ENCODE measurements at regions not wholly inside any gene's neighbourhood (a gene's known extent, or its start where the extent isn't known, plus 50 kb on each side); places are given as distances from the start of the nearest gene placed in this dataset.
"Not testable (repeated sequence)": the region's sequence is repeated elsewhere in the genome, so short reads cannot be mapped to it uniquely, and the experiment has no call there.

DNA sequence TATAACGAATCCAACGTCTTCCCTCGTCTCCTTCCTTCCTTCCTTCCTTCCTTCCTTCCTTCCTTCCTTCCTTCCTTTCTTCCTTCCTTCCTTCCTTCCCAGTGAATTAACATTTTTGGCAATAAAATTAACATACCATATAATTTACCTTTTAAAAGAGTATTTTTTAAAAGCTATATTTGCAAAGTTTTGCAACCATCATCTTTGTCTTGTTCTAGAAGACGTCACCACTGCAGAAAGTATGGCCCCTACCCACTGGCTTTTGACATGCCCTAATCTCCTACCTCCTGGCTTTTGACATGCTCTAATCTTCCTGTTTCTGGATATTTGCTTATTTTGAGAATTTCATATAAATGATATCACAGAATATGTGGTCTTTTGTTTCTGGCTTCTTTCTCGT lies 1023.9 kb upstream of the ZEB2 start:
- no peak overlapping the region for H3K4me3 ChIP-seq (ENCODE audit: low read depth in 1 of 2, low read length in 2 of 2)
- no peak overlapping the region for H3K27ac ChIP-seq (ENCODE audit: low read length)
- H3K4me1 ChIP-seq (ENCODE audit: control insufficient read depth in 1 of 2, insufficient read depth in 2 of 2, low read length in 2 of 2) = no peaks in the 10 kb centered on the region
- H3K9me3 ChIP-seq (ENCODE audit: control insufficient read depth in 1 of 2, low read length in 2 of 2) = no peaks in the 10 kb centered on the region
- H3K27me3 ChIP-seq (ENCODE audit: low read depth, low read length) = no peaks in the 10 kb centered on the region
- H3K36me3 ChIP-seq (ENCODE audit: control insufficient read depth in 1 of 2, insufficient read depth in 2 of 2, low read length in 2 of 2) = no peaks in the 10 kb centered on the region

DNA sequence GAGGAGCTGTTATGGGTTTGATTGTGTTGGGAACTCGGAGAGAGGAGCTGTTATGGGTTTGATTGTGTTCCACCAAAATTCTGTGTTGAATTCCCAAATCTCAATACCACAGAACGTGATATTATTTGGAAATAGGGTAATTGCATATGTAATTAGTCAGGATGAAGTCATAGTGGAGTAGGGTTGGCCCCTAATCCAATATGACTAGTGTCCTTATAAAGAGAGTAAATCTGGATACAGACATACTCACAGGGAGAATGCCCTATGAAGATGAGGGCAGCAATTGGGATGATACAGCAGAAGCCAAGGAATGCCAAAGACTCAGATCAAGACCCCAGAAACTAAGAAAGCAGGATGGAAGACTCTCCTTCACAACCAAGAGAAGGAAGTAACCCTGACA lies 1023.2 kb upstream of the ZEB2 start:
- no peaks in the 10 kb centered on the region for H3K4me1 ChIP-seq (ENCODE audit: control insufficient read depth in 1 of 2, insufficient read depth in 2 of 2, low read length in 2 of 2)
- H3K27ac ChIP-seq (ENCODE audit: low read length) = no peak overlapping the region
- no peaks in the 10 kb centered on the region for H3K36me3 ChIP-seq (ENCODE audit: control insufficient read depth in 1 of 2, insufficient read depth in 2 of 2, low read length in 2 of 2)
- no peaks in the 10 kb centered on the region for H3K27me3 ChIP-seq (ENCODE audit: low read depth, low read length)
- no peak overlapping the region for H3K4me3 ChIP-seq (ENCODE audit: low read depth in 1 of 2, low read length in 2 of 2)
- no peaks in the 10 kb centered on the region for H3K9me3 ChIP-seq (ENCODE audit: control insufficient read depth in 1 of 2, low read length in 2 of 2)

- Histone ChIP-seq H3K4me1 (ENCODE audit: control insufficient read depth in 1 of 2, insufficient read depth in 2 of 2, low read length in 2 of 2) (no peaks in the 10 kb centered on the region), H3K4me3 (ENCODE audit: low read depth in 1 of 2, low read length in 2 of 2) (no peak overlapping the region), H3K27ac (ENCODE audit: low read length) (no peak overlapping the region), H3K36me3 (ENCODE audit: control insufficient read depth in 1 of 2, insufficient read depth in 2 of 2, low read length in 2 of 2) (no peaks in the 10 kb centered on the region), H3K9me3 (ENCODE audit: control insufficient read depth in 1 of 2, low read length in 2 of 2) (no peaks in the 10 kb centered on the region), H3K27me3 (ENCODE audit: low read depth, low read length) (no peaks in the 10 kb centered on the region)
Observed at GRCh38 chr2:145541028-145541427, 1021.1 kb upstream of the ZEB2 start.

- Histone ChIP-seq H3K27ac (ENCODE audit: low read length) (no peak overlapping the region), H3K9me3 (ENCODE audit: control insufficient read depth in 1 of 2, low read length in 2 of 2) (no peaks in the 10 kb centered on the region), H3K36me3 (ENCODE audit: control insufficient read depth in 1 of 2, insufficient read depth in 2 of 2, low read length in 2 of 2) (no peaks in the 10 kb centered on the region), H3K27me3 (ENCODE audit: low read depth, low read length) (no peaks in the 10 kb centered on the region), H3K4me3 (ENCODE audit: low read depth in 1 of 2, low read length in 2 of 2) (no peak overlapping the region), H3K4me1 (ENCODE audit: control insufficient read depth in 1 of 2, insufficient read depth in 2 of 2, low read length in 2 of 2) (no peaks in the 10 kb centered on the region)
Observed at GRCh38 chr2:145538661-145539350, 1018.9 kb upstream of the ZEB2 start.

DNA sequence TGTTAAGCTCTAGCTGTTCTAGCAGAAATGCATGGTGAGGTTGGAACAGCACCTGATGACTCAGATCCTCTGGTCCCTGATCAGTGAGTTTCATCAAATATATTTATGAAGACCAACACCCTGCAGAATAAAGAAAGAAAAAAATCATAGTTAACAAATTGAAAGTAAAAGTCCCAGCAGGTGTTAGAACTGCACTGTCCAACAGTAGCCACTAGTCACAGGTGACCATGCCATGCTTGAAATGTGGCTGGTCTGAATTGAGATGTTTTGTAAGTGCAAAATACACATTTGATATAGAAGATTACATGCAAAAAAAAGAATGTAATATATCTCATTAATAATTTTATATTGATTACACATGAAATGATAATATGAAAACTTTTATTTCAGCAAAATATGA lies 1010.7 kb upstream of the ZEB2 start:
- H3K27me3 ChIP-seq (ENCODE audit: low read depth, low read length) = no peaks in the 10 kb centered on the region

DNA sequence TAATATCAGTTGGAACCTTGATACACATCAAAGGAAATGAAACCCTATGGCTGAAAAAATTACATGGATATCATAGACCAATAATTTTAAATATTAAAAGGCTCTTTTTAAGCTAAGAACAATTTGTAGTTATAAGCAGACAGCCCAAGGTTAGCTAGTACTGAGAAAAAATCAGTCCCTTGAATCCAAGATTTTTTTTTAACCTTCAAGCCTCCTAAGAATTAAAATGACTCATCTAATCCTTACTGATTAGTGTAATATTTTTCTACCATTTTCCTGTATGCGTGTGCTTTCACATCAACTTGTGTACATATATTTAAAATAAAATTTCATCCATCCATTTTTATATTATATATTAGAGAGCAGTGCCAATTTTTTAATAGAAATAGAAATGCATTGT lies 1004.9 kb upstream of the ZEB2 start:
- H3K36me3 ChIP-seq (ENCODE audit: control insufficient read depth in 1 of 2, insufficient read depth in 2 of 2, low read length in 2 of 2) = no peaks in the 10 kb centered on the region
- no peak overlapping the region for H3K27ac ChIP-seq (ENCODE audit: low read length)
- no peaks in the 10 kb centered on the region for H3K9me3 ChIP-seq (ENCODE audit: control insufficient read depth in 1 of 2, low read length in 2 of 2)
- no peaks in the 10 kb centered on the region for H3K27me3 ChIP-seq (ENCODE audit: low read depth, low read length)
- H3K4me1 ChIP-seq (ENCODE audit: control insufficient read depth in 1 of 2, insufficient read depth in 2 of 2, low read length in 2 of 2) = no peaks in the 10 kb centered on the region
- H3K4me3 ChIP-seq (ENCODE audit: low read depth in 1 of 2, low read length in 2 of 2) = peak overlapping the region in 1 of 2 donors; percentile 34

More for the DNA sequence above, 1010.7 kb upstream of the ZEB2 start:
- Histone ChIP-seq H3K9me3 (ENCODE audit: control insufficient read depth in 1 of 2, low read length in 2 of 2) (no peaks in the 10 kb centered on the region), H3K4me3 (ENCODE audit: low read depth in 1 of 2, low read length in 2 of 2) (no peak overlapping the region), H3K36me3 (ENCODE audit: control insufficient read depth in 1 of 2, insufficient read depth in 2 of 2, low read length in 2 of 2) (no peaks in the 10 kb centered on the region), H3K4me1 (ENCODE audit: control insufficient read depth in 1 of 2, insufficient read depth in 2 of 2, low read length in 2 of 2) (no peaks in the 10 kb centered on the region), H3K27ac (ENCODE audit: low read length) (no peak overlapping the region)

- Histone ChIP-seq H3K4me1 (ENCODE audit: control insufficient read depth in 1 of 2, insufficient read depth in 2 of 2, low read length in 2 of 2) (no peaks in the 10 kb centered on the region), H3K9me3 (ENCODE audit: control insufficient read depth in 1 of 2, low read length in 2 of 2) (no peaks in the 10 kb centered on the region), H3K36me3 (ENCODE audit: control insufficient read depth in 1 of 2, insufficient read depth in 2 of 2, low read length in 2 of 2) (no peaks in the 10 kb centered on the region), H3K27me3 (ENCODE audit: low read depth, low read length) (no peaks in the 10 kb centered on the region), H3K27ac (ENCODE audit: low read length) (no peak overlapping the region), H3K4me3 (ENCODE audit: low read depth in 1 of 2, low read length in 2 of 2) (peak overlapping the region in 1 of 2 donors; percentile 34)
Observed at GRCh38 chr2:145524303-145524702, 1004.4 kb upstream of the ZEB2 start.

DNA sequence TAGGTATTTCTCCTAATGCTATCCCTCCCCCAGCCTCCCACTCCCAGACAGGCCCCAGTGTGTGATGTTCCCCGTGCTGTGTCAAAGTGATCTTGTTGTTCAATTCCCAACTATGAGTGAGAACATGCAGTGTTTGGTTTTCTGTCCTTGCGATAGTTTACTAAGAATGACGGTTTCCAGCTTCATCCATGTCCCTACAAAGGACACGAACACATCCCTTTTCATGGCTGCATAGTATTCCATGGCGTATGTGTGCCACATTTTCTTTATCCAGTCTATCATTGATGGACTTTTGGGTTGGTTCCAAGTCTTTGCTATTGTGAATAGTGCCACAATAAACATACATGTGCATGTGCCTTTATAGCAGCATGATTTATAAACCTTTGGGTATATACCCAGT lies 999.3 kb upstream of the ZEB2 start:
- H3K4me3 ChIP-seq (ENCODE audit: low read depth in 1 of 2, low read length in 2 of 2); H3K36me3 ChIP-seq (ENCODE audit: control insufficient read depth in 1 of 2, insufficient read depth in 2 of 2, low read length in 2 of 2); H3K9me3 ChIP-seq (ENCODE audit: control insufficient read depth in 1 of 2, low read length in 2 of 2); H3K4me1 ChIP-seq (ENCODE audit: control insufficient read depth in 1 of 2, insufficient read depth in 2 of 2, low read length in 2 of 2); H3K27ac ChIP-seq (ENCODE audit: low read length); H3K27me3 ChIP-seq (ENCODE audit: low read depth, low read length): not testable (repeated sequence)

DNA sequence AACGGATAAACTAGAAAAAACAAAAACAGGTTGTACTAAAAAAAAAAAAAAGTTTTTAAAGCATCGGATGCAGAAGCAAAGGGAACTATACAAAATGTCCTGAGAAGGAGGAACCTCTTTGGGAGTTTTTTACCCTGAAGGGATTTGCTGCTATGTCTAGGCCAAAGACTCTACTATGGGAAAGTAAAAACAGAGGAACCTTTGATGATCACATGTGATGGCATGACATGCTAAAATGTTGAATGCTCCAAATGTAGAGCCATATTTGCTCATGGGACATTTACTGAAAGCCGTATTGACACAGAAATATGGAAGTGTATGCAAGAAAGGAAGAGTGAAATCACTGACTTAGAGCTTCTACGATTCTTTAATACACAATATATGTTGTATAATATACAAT lies 992.0 kb upstream of the ZEB2 start:
- H3K4me3 ChIP-seq (ENCODE audit: low read depth in 1 of 2, low read length in 2 of 2) = no peak overlapping the region
- no peak overlapping the region for H3K27ac ChIP-seq (ENCODE audit: low read length)
- H3K4me1 ChIP-seq (ENCODE audit: control insufficient read depth in 1 of 2, insufficient read depth in 2 of 2, low read length in 2 of 2) = no peaks in the 10 kb centered on the region
- H3K27me3 ChIP-seq (ENCODE audit: low read depth, low read length) = no peaks in the 10 kb centered on the region
- no peaks in the 10 kb centered on the region for H3K36me3 ChIP-seq (ENCODE audit: control insufficient read depth in 1 of 2, insufficient read depth in 2 of 2, low read length in 2 of 2)
- peaks cover 0 to 3% of the 10 kb centered on the region in 2 donors for H3K9me3 ChIP-seq (ENCODE audit: control insufficient read depth in 1 of 2, low read length in 2 of 2)

DNA sequence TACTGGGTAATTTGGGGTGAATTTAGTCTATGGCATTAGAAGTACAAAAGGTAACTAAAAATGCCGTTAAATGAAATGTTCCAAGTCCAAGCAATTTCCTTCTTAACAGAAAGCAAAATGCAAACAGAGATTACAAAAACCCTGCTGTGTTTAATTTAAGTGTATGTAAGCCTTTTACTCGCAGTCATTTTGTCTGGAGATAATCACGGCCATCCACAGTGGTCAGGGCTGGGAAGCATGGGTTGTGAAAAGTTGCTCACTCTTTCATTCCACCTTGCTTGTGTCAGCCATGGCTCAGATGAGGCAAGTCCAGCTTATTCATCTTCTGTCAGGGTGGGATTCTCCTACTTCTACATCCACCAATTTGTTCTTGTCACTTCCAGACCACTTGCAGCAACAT lies 983.6 kb upstream of the ZEB2 start:
- no peak overlapping the region for H3K4me3 ChIP-seq (ENCODE audit: low read depth in 1 of 2, low read length in 2 of 2)
- no peak overlapping the region for H3K27ac ChIP-seq (ENCODE audit: low read length)
- H3K27me3 ChIP-seq (ENCODE audit: low read depth, low read length) = no peaks in the 10 kb centered on the region
- H3K9me3 ChIP-seq (ENCODE audit: control insufficient read depth in 1 of 2, low read length in 2 of 2) = no peaks in the 10 kb centered on the region
- no peaks in the 10 kb centered on the region for H3K4me1 ChIP-seq (ENCODE audit: control insufficient read depth in 1 of 2, insufficient read depth in 2 of 2, low read length in 2 of 2)
- H3K36me3 ChIP-seq (ENCODE audit: control insufficient read depth in 1 of 2, insufficient read depth in 2 of 2, low read length in 2 of 2) = no peaks in the 10 kb centered on the region

DNA sequence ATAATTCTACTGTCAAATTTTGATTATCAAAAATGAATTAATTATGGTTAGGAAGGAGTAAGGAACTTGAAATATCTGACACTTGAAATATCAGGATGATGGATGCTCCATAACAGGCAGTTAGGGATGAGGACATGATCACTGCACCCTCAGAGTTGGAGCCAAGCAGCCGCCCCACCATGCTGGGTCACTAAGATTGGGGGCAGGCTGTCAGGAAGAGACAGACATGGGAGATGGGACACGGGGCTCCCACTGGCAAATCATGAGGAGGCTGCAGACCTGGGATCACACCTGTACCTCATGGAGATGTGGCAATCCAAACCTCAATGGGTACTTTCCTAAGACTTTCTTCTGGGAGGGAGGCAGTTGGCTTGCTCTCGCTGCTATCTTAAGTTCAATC lies 982.0 kb upstream of the ZEB2 start:
- H3K4me3 ChIP-seq (ENCODE audit: low read depth in 1 of 2, low read length in 2 of 2) = no peak overlapping the region
- no peaks in the 10 kb centered on the region for H3K36me3 ChIP-seq (ENCODE audit: control insufficient read depth in 1 of 2, insufficient read depth in 2 of 2, low read length in 2 of 2)
- no peaks in the 10 kb centered on the region for H3K9me3 ChIP-seq (ENCODE audit: control insufficient read depth in 1 of 2, low read length in 2 of 2)
- no peak overlapping the region for H3K27ac ChIP-seq (ENCODE audit: low read length)
- no peaks in the 10 kb centered on the region for H3K4me1 ChIP-seq (ENCODE audit: control insufficient read depth in 1 of 2, insufficient read depth in 2 of 2, low read length in 2 of 2)
- no peaks in the 10 kb centered on the region for H3K27me3 ChIP-seq (ENCODE audit: low read depth, low read length)

DNA sequence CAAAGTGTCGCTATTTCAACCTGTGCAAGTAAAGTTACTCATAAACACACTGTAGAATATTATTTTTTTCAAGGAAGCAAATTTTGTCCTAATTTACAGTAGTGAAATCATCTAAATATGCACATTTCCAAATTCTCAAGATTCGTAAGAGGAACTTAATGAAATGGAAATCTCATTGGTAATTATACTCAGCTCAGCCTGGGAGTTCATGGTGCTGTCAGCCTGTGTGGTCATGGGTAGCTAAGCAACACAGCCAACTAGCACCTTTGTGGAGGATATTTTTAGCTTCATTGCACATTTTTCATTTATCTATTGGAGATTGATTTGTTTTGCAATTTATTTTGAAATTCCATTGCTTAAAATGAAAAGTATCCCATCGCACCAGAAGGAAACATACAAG lies 975.7 kb upstream of the ZEB2 start:
- Histone ChIP-seq H3K9me3 (ENCODE audit: control insufficient read depth in 1 of 2, low read length in 2 of 2) (no peaks in the 10 kb centered on the region), H3K4me3 (ENCODE audit: low read depth in 1 of 2, low read length in 2 of 2) (no peak overlapping the region), H3K36me3 (ENCODE audit: control insufficient read depth in 1 of 2, insufficient read depth in 2 of 2, low read length in 2 of 2) (no peaks in the 10 kb centered on the region), H3K27me3 (ENCODE audit: low read depth, low read length) (no peaks in the 10 kb centered on the region), H3K4me1 (ENCODE audit: control insufficient read depth in 1 of 2, insufficient read depth in 2 of 2, low read length in 2 of 2) (no peaks in the 10 kb centered on the region), H3K27ac (ENCODE audit: low read length) (no peak overlapping the region)

All from muscle layer of duodenum (tissue), 2 donors.